ENCODE measurements at regions not wholly inside any gene's neighbourhood (a gene's known extent, or its start where the extent isn't known, plus 50 kb on each side); places are given as distances from the start of the nearest gene placed in this dataset.

DNA sequence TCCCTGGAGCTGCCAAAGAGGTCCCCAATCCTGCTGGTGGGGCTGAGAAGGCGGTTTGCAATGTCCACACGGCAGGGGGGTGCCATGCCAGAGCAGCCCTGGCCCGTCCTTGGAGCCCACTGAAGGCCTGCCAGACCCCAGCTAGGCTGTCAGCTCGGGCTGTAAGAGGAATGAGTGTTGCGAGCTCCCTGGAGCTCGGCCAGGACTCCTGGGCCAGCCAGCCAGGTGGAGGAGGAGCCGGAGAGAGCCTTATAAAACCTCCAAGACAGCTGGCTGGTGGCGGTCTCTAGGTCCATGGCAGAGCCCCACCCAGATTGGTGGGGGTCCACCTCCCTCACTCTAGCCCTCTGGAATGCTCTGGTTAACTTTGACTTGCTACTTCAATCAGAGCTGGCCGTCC, 55.1 kb upstream of the CALN1 start:
- TF ChIP-seq EP300 (IDR thresholded peaks at IDR 0.05; ENCODE audit: borderline replicate concordance) (no peak), NFIC (IDR thresholded peaks at IDR 0.05) (no peak), EGR1 (IDR thresholded peaks at IDR 0.05) (no peak), TEAD4 (IDR thresholded peaks at IDR 0.05) (no peak), TAF1 (IDR thresholded peaks at IDR 0.05; ENCODE audit: low read depth) (no peak), YY1 (IDR thresholded peaks at IDR 0.05; ENCODE audit: low read depth) (no peak), RAD21 (IDR thresholded peaks at IDR 0.05; ENCODE audit: low read depth) (no peak), ZBTB7A (IDR thresholded peaks at IDR 0.05; ENCODE audit: low read depth) (no peak), TCF12 (IDR thresholded peaks at IDR 0.05; ENCODE audit: low read depth) (no peak), CREB1 (IDR thresholded peaks at IDR 0.05; ENCODE audit: low read depth) (no peak)
- TF ChIP-seq, protein P1, sequence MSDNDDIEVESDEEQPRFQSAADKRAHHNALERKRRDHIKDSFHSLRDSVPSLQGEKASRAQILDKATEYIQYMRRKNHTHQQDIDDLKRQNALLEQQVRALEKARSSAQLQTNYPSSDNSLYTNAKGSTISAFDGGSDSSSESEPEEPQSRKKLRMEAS (IDR thresholded peaks at IDR 0.05): no peak
- TF ChIP-seq, protein P2, sequence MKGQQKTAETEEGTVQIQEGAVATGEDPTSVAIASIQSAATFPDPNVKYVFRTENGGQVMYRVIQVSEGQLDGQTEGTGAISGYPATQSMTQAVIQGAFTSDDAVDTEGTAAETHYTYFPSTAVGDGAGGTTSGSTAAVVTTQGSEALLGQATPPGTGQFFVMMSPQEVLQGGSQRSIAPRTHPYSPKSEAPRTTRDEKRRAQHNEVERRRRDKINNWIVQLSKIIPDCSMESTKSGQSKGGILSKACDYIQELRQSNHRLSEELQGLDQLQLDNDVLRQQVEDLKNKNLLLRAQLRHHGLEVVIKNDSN (IDR thresholded peaks at IDR 0.05): no peak
- TF ChIP-seq, protein P3, sequence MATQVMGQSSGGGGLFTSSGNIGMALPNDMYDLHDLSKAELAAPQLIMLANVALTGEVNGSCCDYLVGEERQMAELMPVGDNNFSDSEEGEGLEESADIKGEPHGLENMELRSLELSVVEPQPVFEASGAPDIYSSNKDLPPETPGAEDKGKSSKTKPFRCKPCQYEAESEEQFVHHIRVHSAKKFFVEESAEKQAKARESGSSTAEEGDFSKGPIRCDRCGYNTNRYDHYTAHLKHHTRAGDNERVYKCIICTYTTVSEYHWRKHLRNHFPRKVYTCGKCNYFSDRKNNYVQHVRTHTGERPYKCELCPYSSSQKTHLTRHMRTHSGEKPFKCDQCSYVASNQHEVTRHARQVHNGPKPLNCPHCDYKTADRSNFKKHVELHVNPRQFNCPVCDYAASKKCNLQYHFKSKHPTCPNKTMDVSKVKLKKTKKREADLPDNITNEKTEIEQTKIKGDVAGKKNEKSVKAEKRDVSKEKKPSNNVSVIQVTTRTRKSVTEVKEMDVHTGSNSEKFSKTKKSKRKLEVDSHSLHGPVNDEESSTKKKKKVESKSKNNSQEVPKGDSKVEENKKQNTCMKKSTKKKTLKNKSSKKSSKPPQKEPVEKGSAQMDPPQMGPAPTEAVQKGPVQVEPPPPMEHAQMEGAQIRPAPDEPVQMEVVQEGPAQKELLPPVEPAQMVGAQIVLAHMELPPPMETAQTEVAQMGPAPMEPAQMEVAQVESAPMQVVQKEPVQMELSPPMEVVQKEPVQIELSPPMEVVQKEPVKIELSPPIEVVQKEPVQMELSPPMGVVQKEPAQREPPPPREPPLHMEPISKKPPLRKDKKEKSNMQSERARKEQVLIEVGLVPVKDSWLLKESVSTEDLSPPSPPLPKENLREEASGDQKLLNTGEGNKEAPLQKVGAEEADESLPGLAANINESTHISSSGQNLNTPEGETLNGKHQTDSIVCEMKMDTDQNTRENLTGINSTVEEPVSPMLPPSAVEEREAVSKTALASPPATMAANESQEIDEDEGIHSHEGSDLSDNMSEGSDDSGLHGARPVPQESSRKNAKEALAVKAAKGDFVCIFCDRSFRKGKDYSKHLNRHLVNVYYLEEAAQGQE (IDR thresholded peaks at IDR 0.05; ENCODE audit: low read depth): no peak

DNA sequence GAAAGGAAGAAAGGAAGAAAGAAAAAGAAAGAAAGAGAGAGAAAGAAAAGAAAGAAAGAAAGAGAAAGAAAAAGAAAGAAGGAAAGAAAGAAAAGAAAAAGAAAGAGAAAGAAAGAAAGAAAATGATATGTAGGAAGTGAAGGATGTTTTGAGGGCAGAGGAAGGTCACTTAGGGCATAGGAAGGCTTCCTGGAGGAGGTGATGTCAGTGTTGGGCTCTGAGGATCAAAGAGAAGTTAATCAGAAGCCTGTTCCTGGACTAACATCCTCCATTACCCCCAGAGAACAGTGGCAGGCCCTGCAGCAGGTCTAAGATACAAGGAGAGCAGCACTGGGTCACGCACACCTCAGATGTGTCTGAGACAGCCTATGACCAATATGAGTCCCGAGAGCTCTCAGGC, 54.7 kb upstream of the CALN1 start:
- TF ChIP-seq RAD21 (IDR thresholded peaks at IDR 0.05; ENCODE audit: low read depth) (no peak), EP300 (IDR thresholded peaks at IDR 0.05; ENCODE audit: borderline replicate concordance) (no peak), YY1 (IDR thresholded peaks at IDR 0.05; ENCODE audit: low read depth) (no peak), FOXM1 (IDR thresholded peaks at IDR 0.05; ENCODE audit: borderline replicate concordance, low read depth) (no peak), TEAD4 (IDR thresholded peaks at IDR 0.05) (no peak), EGR1 (IDR thresholded peaks at IDR 0.05) (no peak), TCF12 (IDR thresholded peaks at IDR 0.05; ENCODE audit: low read depth) (no peak), TAF1 (IDR thresholded peaks at IDR 0.05; ENCODE audit: low read depth) (no peak)
- TF ChIP-seq, protein P1 (IDR thresholded peaks at IDR 0.05): no peak
- TF ChIP-seq, protein P2 (IDR thresholded peaks at IDR 0.05): no peak
- TF ChIP-seq, protein P3 (IDR thresholded peaks at IDR 0.05; ENCODE audit: low read depth): no peak

DNA sequence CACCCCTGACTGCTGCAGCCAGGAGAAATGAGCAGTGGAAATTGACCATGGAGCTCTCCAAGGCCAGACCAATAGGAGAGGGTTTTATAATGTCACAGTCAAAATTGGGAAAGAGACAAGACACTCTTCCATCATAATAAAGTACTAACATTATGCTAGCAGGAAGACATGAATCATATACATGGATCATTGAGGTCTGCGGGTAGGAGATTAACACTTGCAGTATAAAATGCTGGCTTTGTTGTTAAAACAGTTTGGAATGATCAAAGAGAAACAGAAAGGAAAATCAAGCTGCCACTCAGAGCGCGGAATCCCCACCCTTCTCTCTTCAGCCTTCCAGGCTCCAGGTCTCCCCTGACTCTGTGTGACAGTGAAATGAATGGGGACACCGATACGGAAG, 53.4 kb upstream of the CALN1 start:
- TF ChIP-seq EGR1 (IDR thresholded peaks at IDR 0.05): no peak
- TF ChIP-seq FOXM1 (IDR thresholded peaks at IDR 0.05; ENCODE audit: borderline replicate concordance, low read depth): no peak
- no peak for TF ChIP-seq CEBPB (IDR thresholded peaks at IDR 0.05)
- TF ChIP-seq, protein P3 (IDR thresholded peaks at IDR 0.05; ENCODE audit: low read depth): no peak
- TF ChIP-seq RAD21 (IDR thresholded peaks at IDR 0.05; ENCODE audit: low read depth): no peak

DNA sequence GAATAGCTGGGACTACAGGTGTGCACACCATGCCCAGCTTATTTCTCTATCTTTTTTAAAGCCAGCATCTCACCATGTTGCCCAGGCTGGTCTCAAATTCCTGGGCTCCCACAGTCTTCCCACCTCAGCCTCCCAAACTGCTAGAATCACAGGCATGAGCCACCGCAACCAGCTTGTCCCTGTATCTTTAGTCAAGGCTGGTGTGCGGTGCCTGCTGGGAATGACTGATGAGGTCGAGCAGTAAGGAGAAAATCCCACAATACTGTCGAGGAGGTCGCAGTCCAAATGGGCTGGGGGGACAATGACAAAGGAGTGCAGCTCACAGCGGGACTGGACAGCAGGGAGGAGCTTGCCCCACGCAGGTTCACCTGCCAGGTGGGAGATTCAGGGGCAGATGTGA, 50.2 kb upstream of the CALN1 start:
- TF ChIP-seq RAD21 (IDR thresholded peaks at IDR 0.05; ENCODE audit: low read depth) (no peak), FOXM1 (IDR thresholded peaks at IDR 0.05; ENCODE audit: borderline replicate concordance, low read depth) (no peak), TCF12 (IDR thresholded peaks at IDR 0.05; ENCODE audit: low read depth) (no peak), EP300 (IDR thresholded peaks at IDR 0.05; ENCODE audit: borderline replicate concordance) (no peak), YY1 (IDR thresholded peaks at IDR 0.05; ENCODE audit: low read depth) (no peak), TAF1 (IDR thresholded peaks at IDR 0.05; ENCODE audit: low read depth) (no peak), ZBTB7A (IDR thresholded peaks at IDR 0.05; ENCODE audit: low read depth) (no peak), CREB1 (IDR thresholded peaks at IDR 0.05; ENCODE audit: low read depth) (no peak), CEBPB (IDR thresholded peaks at IDR 0.05) (no peak), TEAD4 (IDR thresholded peaks at IDR 0.05) (no peak), NFIC (IDR thresholded peaks at IDR 0.05) (no peak), EGR1 (IDR thresholded peaks at IDR 0.05) (no peak)
- TF ChIP-seq, protein P3 (IDR thresholded peaks at IDR 0.05; ENCODE audit: low read depth): no peak
- TF ChIP-seq, protein P1 (IDR thresholded peaks at IDR 0.05): no peak
- TF ChIP-seq, protein P2 (IDR thresholded peaks at IDR 0.05): no peak
